ENCODE measurements at regions not wholly inside any gene's neighbourhood (a gene's known extent, or its start where the extent isn't known, plus 50 kb on each side); places are given as distances from the start of the nearest gene placed in this dataset.
A peak's percentile ranks its signal among the peaks of the same experiment; 100 is the strongest.

GRCh38 chr20:22795433-22795832, 211.1 kb upstream of the FOXA2 start:
- peak overlapping the region; percentile 70 for H3K4me2 ChIP-seq
- H3K9me3 ChIP-seq: peaks cover 12% of the 10 kb centered on the region
- POLR2A ChIA-PET: interaction anchor here (0.9 to 3.7 kb wide), 8 partner anchors 20 to 254 kb away, joined by 3 to 29 read pairs (median 3); partner anchors contain the start of gene THBD
- TF ChIP-seq HOXB13 (CRISPR knock-in tag; IDR thresholded peaks at IDR 0.05; ENCODE audit: low read depth) (0 out of 2 replicates have a peak, but pooled peaks have one; percentile 84), EP300 (IDR thresholded peaks at IDR 0.05) (no peak), EHF (CRISPR knock-in tag; IDR thresholded peaks at IDR 0.05) (peak; percentile 86), KDM1A (IDR thresholded peaks at IDR 0.05; ENCODE audit: low read depth) (no peak), HOXB5 (CRISPR knock-in tag; IDR thresholded peaks at IDR 0.05) (peak; percentile 81), HOXA7 (CRISPR knock-in tag; IDR thresholded peaks at IDR 0.05) (no peak), PHF8 (IDR thresholded peaks at IDR 0.05; ENCODE audit: borderline replicate concordance, low read depth) (no peak), RARB (CRISPR knock-in tag; IDR thresholded peaks at IDR 0.05) (no peak), FOSB (CRISPR knock-in tag; IDR thresholded peaks at IDR 0.05) (0 out of 2 replicates have a peak, but pooled peaks have one; percentile 58)
- peak overlapping the region; percentile 92 to 97 for H3K27ac ChIP-seq
- no peak overlapping the region for H3K4me3 ChIP-seq
- ATAC-seq (peak; percentile 45 to 54), DNase-seq (ENCODE audit: low read depth in 1 of 2, low spot score in 1 of 2) (no peak), FAIRE-seq (no peak)
- CTCF ChIA-PET: interaction anchor here (0.6 to 5.1 kb wide), 14 partner anchors 10 to 625 kb away, joined by 3 to 34 read pairs (median 4); no protein-coding TSS in a partner anchor
- peaks cover 64% of the 10 kb centered on the region for H3K4me1 ChIP-seq
- WGBS (ENCODE audit: missing lambda C conversion rate): 22% methylated on average over 5 of the region's 5 CpGs

DNA sequence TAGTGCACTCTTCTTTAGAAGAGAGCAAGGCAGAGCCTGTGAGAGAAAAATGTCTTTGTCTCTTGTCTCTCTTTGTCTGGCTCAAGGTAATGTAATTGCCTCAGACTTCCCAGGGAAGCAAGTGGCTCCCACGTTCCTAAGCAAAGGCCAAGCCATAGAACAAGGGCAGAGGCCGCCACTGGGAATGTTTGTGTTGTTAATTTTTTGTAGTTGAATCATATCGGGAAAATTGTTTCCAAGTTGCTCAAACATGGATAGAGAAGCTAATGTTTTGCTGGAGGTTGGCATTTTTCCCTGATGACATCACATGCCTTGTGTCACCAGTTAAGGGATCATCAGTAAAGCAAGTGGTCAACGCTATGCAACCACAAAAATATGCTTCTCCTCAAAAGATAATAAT, 211.5 kb upstream of the FOXA2 start:
- FAIRE-seq (peak; percentile 100), DNase-seq (ENCODE audit: low read depth in 1 of 2, low spot score in 1 of 2) (peak; percentile 79 to 97), ATAC-seq (peak; percentile 92)
- peaks cover 66% of the 10 kb centered on the region for H3K4me1 ChIP-seq
- POLR2A ChIA-PET: interaction anchor here (0.9 to 3.7 kb wide), 7 partner anchors 20 to 554 kb away, joined by 3 to 29 read pairs (median 7); partner anchors contain the start of genes NXT1 and THBD
- H3K4me2 ChIP-seq: peak overlapping the region; percentile 70
- WGBS (ENCODE audit: missing lambda C conversion rate): 1% methylated on average over 4 of the region's 4 CpGs
- CTCF ChIA-PET: interaction anchor here (0.9 to 5.1 kb wide), 8 partner anchors 13 to 405 kb away, joined by 3 to 34 read pairs (median 4); no protein-coding TSS in a partner anchor
- H3K27ac ChIP-seq: peak overlapping the region; percentile 92 to 97
- H3K4me3 ChIP-seq: no peak overlapping the region
- peaks cover 9% of the 10 kb centered on the region for H3K9me3 ChIP-seq
- peak; percentile 97 to 99 for TF ChIP-seq JUN (IDR thresholded peaks at IDR 0.05)
- peak; percentile 96 to 97; a peak in 4 of 5 replicates for TF ChIP-seq EP300 (IDR thresholded peaks at IDR 0.05)
- no peak for TF ChIP-seq E2F6 (IDR thresholded peaks at IDR 0.05; ENCODE audit: borderline replicate concordance, low read depth)
- TF ChIP-seq KDM5A (IDR thresholded peaks at IDR 0.05): no peak
- TF ChIP-seq, protein P1, sequence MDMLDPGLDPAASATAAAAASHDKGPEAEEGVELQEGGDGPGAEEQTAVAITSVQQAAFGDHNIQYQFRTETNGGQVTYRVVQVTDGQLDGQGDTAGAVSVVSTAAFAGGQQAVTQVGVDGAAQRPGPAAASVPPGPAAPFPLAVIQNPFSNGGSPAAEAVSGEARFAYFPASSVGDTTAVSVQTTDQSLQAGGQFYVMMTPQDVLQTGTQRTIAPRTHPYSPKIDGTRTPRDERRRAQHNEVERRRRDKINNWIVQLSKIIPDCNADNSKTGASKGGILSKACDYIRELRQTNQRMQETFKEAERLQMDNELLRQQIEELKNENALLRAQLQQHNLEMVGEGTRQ (IDR thresholded peaks at IDR 0.05): no peak
- TF ChIP-seq SMC3 (IDR thresholded peaks at IDR 0.05): peak; percentile 77
- 0 out of 2 replicates have a peak, but pooled peaks have one; percentile 46 for TF ChIP-seq EHMT2 (IDR thresholded peaks at IDR 0.05; ENCODE audit: low read depth)
- TF ChIP-seq CTCF (IDR thresholded peaks at IDR 0.05): no peak
- peak; percentile 98 for TF ChIP-seq FOSL2 (IDR thresholded peaks at IDR 0.05)
- peak; percentile 97 for TF ChIP-seq FOSL2 (CRISPR knock-in tag; IDR thresholded peaks at IDR 0.05)
- no peak for TF ChIP-seq CHD4 (IDR thresholded peaks at IDR 0.05; ENCODE audit: borderline replicate concordance)
- TF ChIP-seq TP53 (CRISPR knock-in tag; IDR thresholded peaks at IDR 0.05): no peak
- peak; percentile 35; the same call in 1 of the 2 replicates for TF ChIP-seq FOXS1 (CRISPR knock-in tag; IDR thresholded peaks at IDR 0.05)
- 0 out of 2 replicates have a peak, but pooled peaks have one; percentile 42 for TF ChIP-seq HOXB13 (CRISPR knock-in tag; IDR thresholded peaks at IDR 0.05; ENCODE audit: low read depth)
- TF ChIP-seq GATA3 (IDR thresholded peaks at IDR 0.05; ENCODE audit: borderline replicate concordance): peak; percentile 96
- TF ChIP-seq, protein P2, sequence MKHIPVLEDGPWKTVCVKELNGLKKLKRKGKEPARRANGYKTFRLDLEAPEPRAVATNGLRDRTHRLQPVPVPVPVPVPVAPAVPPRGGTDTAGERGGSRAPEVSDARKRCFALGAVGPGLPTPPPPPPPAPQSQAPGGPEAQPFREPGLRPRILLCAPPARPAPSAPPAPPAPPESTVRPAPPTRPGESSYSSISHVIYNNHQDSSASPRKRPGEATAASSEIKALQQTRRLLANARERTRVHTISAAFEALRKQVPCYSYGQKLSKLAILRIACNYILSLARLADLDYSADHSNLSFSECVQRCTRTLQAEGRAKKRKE (CRISPR knock-in tag; IDR thresholded peaks at IDR 0.05; ENCODE audit: low read depth): no peak
- peak; percentile 95 for TF ChIP-seq BCL3 (IDR thresholded peaks at IDR 0.05)
- TF ChIP-seq MAZ (IDR thresholded peaks at IDR 0.05; ENCODE audit: borderline replicate concordance, low read depth, low read length): no peak
- TF ChIP-seq, protein P3, sequence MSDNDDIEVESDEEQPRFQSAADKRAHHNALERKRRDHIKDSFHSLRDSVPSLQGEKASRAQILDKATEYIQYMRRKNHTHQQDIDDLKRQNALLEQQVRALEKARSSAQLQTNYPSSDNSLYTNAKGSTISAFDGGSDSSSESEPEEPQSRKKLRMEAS (IDR thresholded peaks at IDR 0.05): peak; percentile 84
- TF ChIP-seq CEBPB (IDR thresholded peaks at IDR 0.05): peak; percentile 79 to 94
- TF ChIP-seq CHD2 (IDR thresholded peaks at IDR 0.05; ENCODE audit: low read length, partially characterized antibody): no peak
- TF ChIP-seq ZNF302 (CRISPR knock-in tag; IDR thresholded peaks at IDR 0.05): no peak
- no peak for TF ChIP-seq NR3C1 (IDR thresholded peaks at IDR 0.05)
- TF ChIP-seq, protein P4, sequence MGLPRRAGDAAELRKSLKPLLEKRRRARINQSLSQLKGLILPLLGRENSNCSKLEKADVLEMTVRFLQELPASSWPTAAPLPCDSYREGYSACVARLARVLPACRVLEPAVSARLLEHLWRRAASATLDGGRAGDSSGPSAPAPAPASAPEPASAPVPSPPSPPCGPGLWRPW (IDR thresholded peaks at IDR 0.05): peak; percentile 72
- TF ChIP-seq POLR2A (IDR thresholded peaks at IDR 0.05; ENCODE audit: low read length): no peak
- TF ChIP-seq POLR2AphosphoS2 (conservative IDR thresholded peaks at IDR 0.05; ENCODE audit: low read length): no peak
- TF ChIP-seq NPAS2 (CRISPR knock-in tag; IDR thresholded peaks at IDR 0.05; ENCODE audit: borderline replicate concordance): no peak
